Neutrophil (primary cell): ENCODE measurements at regions not wholly inside any gene's neighbourhood (a gene's known extent, or its start where the extent isn't known, plus 50 kb on each side); places are given as distances from the start of the nearest gene placed in this dataset.

Source experiments
- H3K27ac ChIP-seq: fragments of 200-600 bp; sonication (generic); 2 replicates; pipeline ENCODE4 v1.5.1; 2016; ENCODE audit warnings: mild to moderate bottlenecking, moderate library complexity
- H3K27me3 ChIP-seq: fragments of 200-600 bp; sonication (generic); 2 replicates; pipeline ENCODE4 v1.6.0; 2016; ENCODE audit warnings: mild to moderate bottlenecking
- H3K36me3 ChIP-seq: fragments of 200-600 bp; sonication (generic); 2 replicates; pipeline ENCODE4 v1.5.1; 2017
- H3K4me1 ChIP-seq, 2 experiments: fragments of 200-600 bp in 1 of 2; sonication (generic) in 1 of 2; 1 replicate in 1 of 2; 2 replicates in 1 of 2; pipeline versions ENCODE4 v1.5.1 to v1.6.1; 2013 to 2016; ENCODE audit warnings: low read depth in 1 of 2, low read length in 1 of 2, mild to moderate bottlenecking in 1 of 2, moderate library complexity in 1 of 2; ENCODE audit not compliant: control insufficient read depth in 1 of 2, insufficient read depth in 1 of 2
- H3K4me3 ChIP-seq, 2 experiments: fragments of 200-600 bp in 1 of 2; sonication (generic) in 1 of 2; 1 replicate in 1 of 2; 2 replicates in 1 of 2; pipeline ENCODE4 v1.5.1; 2013 to 2016; ENCODE audit warnings: low read depth in 1 of 2, low read length in 1 of 2, mild to moderate bottlenecking in 1 of 2, moderate library complexity in 1 of 2
- H3K9me3 ChIP-seq: fragments of 200-600 bp; sonication (generic); 2 replicates; pipeline ENCODE4 v1.5.1; 2016
- CTCF ChIP-seq: fragments of 200-600 bp; sonication (generic); IDR thresholded peaks from 2 replicates; pipeline ENCODE4 v1.5.1; 2016; ENCODE audit warnings: antibody characterized with exemption

- H3K9me3 ChIP-seq, result no peaks in the 10 kb centered on the region
- H3K27me3 ChIP-seq, result no peaks in the 10 kb centered on the region
- no peak for TF ChIP-seq CTCF
- no peaks in the 10 kb centered on the region for H3K4me1 ChIP-seq
- H3K27ac ChIP-seq, result no peak overlapping the region
- no peak overlapping the region for H3K4me3 ChIP-seq
- peaks cover 62% of the 10 kb centered on the region for H3K36me3 ChIP-seq
Observed at GRCh38 chr4:122297694-122298093, 81.1 kb upstream of the ADAD1 start.

- no peaks in the 10 kb centered on the region for H3K9me3 ChIP-seq
Observed at GRCh38 chr4:122300776-122301175, 78.0 kb upstream of the ADAD1 start.

DNA sequence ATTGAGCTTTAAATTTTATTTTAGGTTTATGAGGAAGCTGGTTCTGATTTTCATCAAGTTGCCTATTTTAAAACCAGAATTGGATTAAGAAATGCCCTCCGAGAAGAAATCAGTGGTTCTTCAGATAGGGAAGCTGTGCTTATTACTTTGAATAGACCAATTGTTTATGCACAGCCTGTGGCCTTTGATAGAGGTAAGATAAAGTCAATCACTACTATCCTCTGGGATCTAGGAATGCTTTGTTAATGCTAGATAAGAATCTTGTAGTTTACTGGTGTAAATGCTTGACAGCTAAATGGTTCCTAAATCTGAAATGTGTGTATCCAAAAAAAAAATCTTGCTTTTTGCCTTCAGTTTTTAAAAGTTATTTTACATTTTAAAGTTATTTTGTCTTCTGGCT, 73.0 kb upstream of the ADAD1 start:
- H3K36me3 ChIP-seq, result peaks cover 93% of the 10 kb centered on the region
- H3K27ac ChIP-seq, result no peak overlapping the region
- no peaks in the 10 kb centered on the region for H3K9me3 ChIP-seq
- H3K4me3 ChIP-seq, result no peak overlapping the region
- H3K4me1 ChIP-seq, result no peaks in the 10 kb centered on the region
- H3K27me3 ChIP-seq, result no peaks in the 10 kb centered on the region
- no peak for TF ChIP-seq CTCF

More at GRCh38 chr4:122300776-122301175, 78.0 kb upstream of the ADAD1 start:
- H3K4me3 ChIP-seq, result no peak overlapping the region
- no peaks in the 10 kb centered on the region for H3K27me3 ChIP-seq
- no peaks in the 10 kb centered on the region for H3K4me1 ChIP-seq
- no peak overlapping the region for H3K27ac ChIP-seq
- no peak for TF ChIP-seq CTCF
- peaks cover 64% of the 10 kb centered on the region for H3K36me3 ChIP-seq

DNA sequence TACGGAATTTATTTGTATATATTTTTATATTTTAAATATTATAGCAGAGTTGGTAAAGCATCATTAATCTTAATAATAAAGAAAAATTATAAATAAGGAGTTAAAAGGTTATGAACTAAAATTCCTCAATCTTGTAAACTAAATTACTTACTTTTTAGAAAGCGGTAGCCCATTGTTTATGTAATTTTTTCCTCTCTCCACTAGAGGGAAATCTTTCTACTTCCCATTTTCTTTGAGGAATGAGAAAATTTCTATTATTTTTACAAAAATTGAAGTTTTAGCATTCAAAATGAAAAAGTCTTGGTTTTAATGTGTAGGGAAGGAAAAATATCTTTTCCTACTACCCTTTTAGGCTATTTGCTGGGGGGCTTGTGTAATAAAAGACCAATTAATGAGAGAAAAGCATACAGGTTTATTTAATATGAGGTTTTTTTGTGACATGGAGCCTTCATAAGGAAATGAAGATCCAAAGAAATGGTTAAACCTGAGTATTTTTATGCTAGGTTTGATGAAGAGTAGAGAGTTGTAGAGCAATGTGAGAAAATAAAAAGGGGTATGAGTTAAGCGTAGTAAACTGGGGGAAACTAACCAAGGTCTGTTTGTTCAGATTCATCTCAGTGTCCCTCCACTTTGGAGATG, 68.7 kb upstream of the ADAD1 start:
- no peaks in the 10 kb centered on the region for H3K9me3 ChIP-seq
- TF ChIP-seq CTCF, result no peak
- H3K4me3 ChIP-seq, result no peak overlapping the region
- H3K27me3 ChIP-seq, result no peaks in the 10 kb centered on the region
- H3K36me3 ChIP-seq, result peaks cover 91% of the 10 kb centered on the region
- H3K27ac ChIP-seq, result peak overlapping the region; percentile 30
- no peaks in the 10 kb centered on the region for H3K4me1 ChIP-seq

DNA sequence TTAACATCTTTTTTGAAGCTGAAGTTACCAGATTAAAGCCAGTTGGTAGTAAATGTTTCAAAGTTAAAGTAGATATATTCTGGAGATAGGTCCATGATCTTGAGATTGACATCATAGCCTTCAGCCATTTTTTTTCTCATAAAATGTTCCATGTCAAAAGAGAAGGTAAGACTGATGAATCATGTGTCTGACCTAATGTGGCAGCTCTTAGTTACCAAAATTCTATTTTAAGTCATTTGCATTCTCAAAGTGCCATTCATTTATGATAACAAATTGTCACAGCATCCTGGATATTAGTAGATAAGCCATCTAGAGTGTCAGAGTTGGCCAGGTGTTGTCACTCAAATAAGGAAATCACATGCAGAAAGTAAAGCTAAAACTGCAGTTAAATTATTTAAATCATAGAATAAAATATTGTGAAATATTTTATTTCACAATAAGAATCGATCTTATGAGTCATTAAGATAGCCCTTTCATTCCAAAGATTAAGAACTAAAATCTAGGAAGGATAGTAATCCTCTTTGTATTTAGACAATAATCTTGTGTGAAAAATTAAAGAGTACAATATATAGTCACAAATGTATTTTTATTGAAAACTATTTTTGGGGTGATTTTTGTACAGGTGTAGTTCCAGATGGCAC, 65.7 kb upstream of the ADAD1 start:
- H3K27me3 ChIP-seq, result no peaks in the 10 kb centered on the region

More for the DNA sequence above, 65.7 kb upstream of the ADAD1 start:
- Histone ChIP-seq H3K4me3 (no peak overlapping the region), H3K9me3 (no peaks in the 10 kb centered on the region), H3K36me3 (peaks cover 93% of the 10 kb centered on the region), H3K27ac (no peak overlapping the region), H3K4me1 (no peaks in the 10 kb centered on the region)
- TF ChIP-seq CTCF, result no peak
